ENCODE measurements at regions not wholly inside any gene's neighbourhood (a gene's known extent, or its start where the extent isn't known, plus 50 kb on each side); places are given as distances from the start of the nearest gene placed in this dataset.
"Not testable (repeated sequence)": the region's sequence is repeated elsewhere in the genome, so short reads cannot be mapped to it uniquely, and the experiment has no call there.

DNA sequence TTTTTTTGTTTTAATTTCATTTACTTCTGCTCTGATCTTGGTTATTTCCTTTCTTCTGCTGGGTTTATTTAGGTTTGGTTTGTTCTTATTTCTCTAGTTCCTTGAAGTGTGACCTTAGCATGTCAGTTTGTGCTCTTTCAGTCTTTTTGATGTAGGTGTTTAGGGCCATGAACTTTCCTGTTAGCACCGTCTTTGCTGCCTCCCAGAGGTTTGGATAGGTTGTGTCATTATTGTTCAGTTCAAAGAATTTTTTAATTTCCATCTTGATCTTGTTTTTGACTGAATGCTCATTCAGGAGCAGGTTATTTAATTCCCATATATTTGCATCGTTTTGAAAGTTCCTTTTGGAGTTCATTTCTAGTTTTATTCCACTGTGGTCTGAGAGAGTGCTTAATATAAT lies 539.0 kb upstream of the ZP4 start:
- DNase-seq = not testable (repeated sequence)

DNA sequence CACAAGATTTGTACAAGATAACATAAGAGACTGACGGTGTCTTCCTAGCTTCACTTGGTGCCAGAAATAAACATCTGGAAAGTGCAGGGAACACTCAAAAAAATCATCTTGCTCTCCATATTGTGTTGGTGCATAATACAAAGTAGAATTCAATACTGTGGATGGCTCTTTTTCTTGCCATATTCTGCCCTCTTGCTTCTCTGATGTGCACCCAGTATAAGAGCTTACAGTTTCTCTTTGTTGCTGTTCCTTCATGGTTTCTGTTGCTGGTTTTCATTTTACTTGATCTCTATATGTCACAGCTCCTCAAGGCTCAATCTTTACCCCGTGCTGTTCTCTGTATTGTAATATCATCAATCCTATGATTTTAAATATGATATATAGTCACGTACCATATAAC lies 528.5 kb upstream of the ZP4 start:
- no peak for DNase-seq

DNA sequence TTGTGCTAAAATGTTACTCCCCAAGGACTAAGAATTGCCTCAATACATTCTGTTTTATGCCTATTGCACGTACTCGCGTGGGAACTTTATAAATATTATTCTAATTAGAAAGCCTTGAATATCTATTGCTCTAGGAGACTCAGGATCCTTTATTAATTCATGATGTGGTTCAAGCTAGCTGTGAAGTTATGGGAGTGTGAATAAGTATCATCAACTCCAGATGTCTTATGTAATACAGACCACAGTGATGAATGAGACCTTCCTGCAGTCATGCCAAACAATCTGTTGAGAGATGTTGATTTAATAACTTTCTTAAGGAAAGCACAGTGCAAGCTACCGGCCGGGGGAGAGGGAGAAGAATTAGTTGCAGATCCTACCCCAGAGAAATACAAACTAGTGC lies 519.2 kb upstream of the ZP4 start:
- no peak for DNase-seq

DNA sequence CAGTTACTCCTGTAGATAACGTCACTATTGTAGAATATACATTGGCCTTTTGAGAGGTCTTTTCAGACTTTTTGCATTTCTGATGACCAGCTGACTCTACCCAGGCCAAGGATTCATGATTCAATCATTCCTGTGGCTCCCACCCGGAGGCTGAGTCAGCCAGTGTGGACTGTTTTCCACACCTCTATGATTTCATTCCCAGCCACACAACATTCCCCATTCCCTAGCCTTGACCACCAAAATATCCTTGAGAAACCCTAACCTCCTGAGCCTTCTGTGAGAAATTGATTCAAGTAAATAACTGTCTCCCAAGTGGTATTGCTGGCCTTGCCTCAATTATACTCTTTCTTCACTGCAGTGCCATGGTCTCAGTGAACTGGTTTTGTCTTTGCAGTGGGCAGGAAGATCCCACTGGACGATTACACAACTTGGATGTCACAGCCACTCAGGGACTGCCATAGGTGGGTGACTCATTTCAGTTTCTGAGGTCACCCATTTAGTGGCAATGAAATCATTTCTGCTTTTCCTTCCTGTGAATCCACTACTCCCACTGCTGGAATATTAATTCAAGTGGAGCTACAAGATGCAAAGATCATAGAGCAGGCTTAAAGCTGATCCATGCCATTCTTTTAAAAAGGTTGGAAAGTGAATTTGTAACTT lies 518.6 kb upstream of the ZP4 start:
- peak; percentile 31 for DNase-seq

DNA sequence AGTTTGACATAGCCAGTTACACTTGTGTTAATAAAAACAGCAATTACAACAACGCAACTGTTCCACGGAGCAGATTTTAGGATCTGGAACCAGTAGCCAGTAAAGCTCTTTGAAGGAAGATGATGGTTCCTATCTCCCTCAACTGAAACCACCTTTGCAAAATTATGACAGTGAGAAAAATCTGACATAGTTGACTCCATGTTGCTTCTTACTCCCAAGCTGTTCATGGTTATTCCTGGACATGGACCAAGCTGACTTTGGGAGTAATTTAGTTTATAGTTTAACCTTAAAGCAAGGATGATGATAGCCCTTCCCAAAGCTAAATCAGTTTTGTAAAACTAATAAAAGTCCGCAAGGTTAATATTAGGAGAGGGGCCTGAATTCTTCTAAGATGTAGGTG lies 518.0 kb upstream of the ZP4 start:
- DNase-seq = no peak

DNA sequence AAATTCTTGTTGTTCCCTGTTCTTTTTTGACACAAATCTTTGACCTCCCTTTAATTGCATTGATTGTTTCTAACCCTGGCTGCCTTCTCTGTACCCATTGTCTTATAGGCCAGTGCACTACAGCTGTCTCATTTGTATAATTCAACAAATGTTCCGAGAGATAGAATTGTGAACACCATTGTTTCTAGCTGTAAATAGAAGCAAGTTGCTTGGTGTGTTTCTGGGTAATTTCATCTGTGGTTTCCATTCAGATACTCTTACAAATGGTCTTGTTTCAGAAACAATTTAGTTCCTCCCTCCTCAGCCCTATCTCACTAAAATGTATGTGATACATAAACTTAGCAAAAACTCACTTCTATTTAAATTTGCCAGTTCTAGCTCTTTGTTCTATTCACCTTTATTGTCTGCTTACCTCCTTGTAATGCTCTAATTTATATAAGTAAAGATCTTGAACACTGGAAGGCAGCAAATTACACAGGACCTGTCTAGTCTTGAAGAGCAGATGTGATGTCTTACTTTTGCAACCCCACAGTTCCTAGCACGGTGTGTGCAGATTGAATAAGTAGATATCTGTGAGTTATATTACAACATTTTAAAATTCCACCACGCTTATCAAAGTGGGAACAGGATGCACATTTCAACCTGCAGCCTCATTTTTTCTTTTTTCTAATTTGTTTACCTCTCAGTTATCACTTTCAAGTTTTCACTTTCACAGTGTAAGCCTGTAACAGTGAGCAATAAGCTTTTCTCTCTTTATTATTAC lies 515.6 kb upstream of the ZP4 start:
- no peak for DNase-seq

DNA sequence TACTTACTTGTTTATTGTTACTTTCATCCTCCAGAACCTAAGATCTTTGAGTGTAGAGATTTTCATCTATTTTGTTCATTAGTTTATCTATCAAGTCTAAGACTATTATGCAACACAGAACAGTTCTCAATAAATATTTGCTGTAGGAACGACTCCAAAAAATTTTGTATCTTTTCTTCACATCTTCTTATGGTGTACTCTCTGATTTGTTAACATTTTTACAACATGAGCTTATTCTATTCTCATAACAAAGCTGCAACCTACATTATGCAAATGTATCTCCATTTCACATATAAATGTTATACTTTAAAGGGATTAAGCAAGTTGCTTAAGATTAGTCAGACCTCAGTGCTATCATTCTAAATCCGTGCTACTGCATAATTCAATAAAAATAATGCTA lies 514.2 kb upstream of the ZP4 start:
- DNase-seq = no peak

DNA sequence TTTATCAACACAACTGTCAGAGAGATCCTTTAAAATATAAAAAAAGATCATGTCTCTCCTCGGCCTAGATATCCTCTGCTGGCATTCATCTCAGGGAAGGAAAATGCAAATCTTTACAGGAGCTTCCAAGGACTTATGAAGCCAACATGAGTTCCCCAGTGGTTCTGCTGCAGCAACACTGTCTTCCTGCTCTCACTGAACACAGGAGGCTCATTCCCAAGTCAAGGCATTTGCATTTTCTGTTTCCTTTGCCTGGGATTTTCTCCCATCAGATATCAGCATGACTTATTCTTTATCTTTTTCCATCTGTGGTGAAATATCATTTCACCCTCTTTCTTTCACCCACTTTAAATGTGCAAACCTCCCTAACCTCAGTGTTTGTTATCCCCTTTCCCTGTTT lies 513.8 kb upstream of the ZP4 start:
- no peak for DNase-seq

DNA sequence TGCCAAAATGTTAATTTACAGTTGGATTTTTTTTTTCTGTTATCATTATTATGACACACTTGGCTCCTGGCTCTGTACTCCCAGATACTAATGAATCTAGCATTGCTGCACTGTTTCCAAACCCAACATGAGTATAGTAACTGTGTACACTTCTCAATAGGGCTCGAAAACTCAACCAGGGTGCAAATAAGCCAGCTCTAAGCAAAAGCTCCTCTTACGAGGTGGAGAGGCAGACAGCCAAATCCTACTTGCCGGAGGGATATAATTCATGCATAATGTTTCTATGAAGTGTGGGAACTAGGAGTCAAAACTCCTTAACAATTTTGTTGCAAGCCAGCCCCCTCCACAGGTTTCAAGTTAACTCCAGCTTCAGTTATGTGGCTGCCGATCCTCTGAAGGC lies 510.4 kb upstream of the ZP4 start:
- DNase-seq = peak; percentile 39

DNA sequence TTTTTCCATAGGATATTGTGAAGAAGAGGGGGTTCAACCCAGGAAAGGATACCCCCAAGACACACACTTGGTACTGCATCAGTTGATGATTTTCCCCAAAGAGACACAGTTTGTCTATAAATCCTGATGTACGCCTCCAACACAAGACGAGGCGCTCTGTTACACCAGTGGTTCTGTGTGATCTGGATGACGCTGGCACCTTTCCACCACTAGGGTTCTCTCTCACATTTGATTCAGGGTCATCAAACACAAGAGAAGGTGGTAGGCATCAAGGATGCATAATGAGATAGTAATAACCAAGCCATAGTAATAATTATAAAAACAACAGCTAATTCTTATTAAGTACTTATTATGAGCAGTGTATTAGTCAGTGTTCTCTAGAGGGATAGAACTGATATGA lies 508.8 kb upstream of the ZP4 start:
- no peak for DNase-seq

DNA sequence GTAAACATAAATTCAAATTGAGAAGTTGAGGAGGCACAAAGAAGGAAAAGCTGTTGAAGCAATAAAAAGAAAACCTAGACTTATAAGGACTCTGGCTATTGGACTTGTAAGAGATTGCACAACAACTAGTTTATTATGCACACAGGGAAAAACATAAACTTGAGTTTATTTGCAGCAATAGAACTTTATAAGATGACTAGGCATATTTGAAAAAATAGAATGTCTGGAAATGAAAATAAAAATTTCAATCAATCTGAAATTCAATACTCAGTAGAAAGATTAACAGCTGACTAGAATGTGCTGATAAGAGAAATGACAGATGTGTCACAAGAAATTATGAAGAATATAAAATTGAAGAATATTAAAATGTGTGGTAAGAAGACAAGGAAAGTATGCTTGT lies 505.4 kb upstream of the ZP4 start:
- DNase-seq = no peak

DNA sequence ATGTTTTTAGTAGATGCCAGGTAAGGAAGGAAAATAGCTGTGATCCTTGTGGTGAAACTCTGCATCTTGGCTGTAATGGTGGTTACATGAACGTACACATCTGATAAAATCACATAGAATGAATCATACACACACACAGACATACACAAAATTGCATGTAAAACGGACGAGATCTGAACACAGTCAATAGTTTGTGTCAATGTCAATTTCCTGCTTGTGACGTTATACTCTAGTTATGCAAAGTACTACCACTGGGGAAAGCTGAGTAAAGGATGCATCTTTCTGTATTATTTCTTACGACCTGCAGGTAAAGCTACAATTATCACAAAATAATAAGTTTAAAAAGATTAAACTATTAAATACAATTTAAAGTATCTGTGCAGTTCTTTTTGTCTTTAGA lies 493.7 kb upstream of the ZP4 start:
- no peak for DNase-seq

DNA sequence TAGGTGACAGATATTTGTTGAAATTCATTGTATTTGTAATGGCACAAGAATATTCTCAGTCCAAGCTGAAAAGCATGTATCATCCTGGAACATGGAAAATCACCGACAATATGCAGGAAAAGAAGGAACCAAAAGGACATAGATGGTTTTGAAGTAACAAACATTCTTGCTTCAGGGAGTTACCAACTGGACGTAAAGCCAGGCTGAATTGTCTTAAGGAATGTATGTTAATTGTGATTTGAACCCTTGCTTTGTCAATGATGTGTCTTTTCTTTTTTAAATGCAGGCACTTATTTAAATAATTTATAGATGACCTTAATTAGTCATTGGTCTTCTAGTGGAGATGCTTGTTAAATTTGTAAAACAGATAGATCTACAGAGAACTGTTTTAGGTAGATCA lies 489.4 kb upstream of the ZP4 start:
- no peak for DNase-seq

DNA sequence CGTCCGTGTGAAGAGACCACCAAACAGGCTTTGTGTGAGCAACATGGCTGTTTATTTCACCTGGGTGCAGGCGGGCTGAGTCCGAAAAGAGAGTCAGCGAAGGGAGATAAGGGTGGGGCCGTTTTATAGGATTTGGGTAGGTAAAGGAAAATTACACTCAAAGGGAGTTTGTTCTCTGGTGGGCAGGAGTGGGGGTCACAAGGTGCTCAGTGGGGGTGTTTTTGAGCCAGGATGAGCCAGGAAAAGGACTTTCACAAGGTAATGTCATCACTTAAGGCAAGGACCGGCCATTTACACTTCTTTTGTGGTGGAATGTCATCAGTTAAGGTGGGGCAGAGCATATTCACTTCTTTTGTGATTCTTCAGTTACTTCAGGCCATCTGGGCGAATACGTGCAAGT lies 488.7 kb upstream of the ZP4 start:
- DNase-seq = not testable (repeated sequence)

DNA sequence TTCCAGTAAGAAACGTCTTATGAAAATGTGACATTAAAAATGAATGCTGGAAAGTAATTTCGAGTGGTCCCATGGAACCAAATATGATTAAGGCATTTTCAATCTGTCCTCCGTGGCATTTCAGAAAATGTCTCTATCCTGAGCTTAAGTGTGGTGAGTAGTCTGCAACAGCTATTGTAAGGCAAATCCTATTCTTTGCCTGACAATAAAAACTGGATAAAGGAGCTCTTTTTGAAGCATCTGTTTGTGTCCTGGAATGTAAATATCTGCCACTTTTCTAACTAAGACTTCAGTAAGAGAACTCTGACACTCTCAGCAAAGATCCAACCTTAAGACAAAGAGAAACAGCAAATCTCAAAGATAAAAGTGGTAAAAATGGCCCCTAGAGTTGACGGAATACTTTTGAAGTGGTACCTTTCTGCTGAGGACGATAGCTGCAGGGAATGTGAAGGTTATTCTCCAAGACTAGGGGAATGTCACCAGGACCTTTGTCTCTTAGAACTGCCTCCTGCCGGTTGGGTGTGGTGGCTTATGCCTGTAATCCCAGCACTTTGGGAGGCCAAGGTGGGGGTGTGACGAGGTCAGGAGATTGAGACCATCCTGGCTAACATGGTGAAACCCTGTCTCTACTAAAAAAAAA lies 486.7 kb upstream of the ZP4 start:
- no peak for DNase-seq

DNA sequence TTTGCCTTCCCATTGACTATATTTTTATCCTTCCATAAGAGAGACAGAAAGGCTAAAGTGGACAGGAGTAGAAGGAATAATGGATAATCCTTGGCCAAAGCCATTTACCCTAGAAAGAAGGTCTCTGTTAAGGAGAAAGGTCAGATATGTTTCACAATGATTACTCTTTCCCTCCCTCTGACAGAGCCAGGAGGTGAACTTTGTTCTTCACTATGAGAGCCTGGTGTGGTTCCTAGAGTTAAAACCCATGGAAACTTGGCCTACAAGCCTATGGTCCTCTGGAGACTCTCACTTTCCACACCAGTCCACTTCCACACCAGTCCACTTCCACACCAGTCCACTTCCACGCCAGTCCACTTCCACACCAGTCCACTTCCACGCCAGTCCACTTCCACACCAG lies 479.9 kb upstream of the ZP4 start:
- no peak for DNase-seq

DNA sequence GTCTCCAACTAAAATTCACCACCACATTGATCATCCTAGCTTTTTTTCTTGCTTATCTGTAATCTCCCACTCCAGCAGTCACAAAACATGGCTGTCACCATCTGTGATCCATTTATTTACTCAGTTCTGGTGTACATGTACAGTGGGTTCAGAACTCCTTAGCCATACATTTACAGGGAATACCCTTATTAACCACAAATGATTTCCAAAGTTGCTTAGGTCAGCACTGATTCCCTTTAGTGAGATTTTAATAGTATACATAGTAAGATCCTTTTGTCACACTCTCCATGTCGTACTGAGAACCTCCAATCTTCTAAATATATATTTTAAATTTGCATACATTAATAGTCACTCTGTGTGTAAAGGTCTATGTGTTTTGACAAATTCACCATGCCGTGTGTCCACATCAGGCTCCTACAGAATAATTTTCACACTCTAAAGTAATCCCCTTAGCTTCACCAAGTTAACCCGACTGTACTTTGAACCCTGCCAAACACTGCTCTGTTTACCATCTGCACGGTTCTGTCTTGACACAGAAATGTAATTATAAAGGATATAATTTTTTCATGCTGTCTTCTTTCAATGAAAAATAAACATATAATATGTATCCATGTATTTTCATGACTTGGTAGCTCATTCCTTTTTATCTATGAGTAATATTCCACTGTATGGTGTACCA lies 473.6 kb upstream of the ZP4 start:
- DNase-seq = no peak

DNA sequence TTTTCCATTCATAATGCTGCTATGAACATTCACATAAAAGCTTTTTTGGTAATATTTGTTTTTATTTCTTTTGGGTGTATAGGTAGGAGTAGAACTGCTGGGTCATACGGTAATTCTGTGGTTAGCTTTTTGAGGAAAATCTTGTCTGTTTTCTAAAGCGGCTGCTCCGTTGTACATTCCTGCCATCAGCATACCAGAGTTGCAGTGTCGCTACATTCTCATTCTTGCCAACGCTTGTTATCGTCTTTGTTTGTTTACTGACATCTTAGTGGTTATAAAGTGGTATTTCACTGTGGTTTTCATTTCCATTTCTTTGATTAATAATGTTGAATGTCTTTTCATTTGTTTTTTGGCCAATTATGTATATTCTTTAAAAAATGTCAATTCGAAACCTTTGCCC lies 469.8 kb upstream of the ZP4 start:
- DNase-seq = no peak

DNA sequence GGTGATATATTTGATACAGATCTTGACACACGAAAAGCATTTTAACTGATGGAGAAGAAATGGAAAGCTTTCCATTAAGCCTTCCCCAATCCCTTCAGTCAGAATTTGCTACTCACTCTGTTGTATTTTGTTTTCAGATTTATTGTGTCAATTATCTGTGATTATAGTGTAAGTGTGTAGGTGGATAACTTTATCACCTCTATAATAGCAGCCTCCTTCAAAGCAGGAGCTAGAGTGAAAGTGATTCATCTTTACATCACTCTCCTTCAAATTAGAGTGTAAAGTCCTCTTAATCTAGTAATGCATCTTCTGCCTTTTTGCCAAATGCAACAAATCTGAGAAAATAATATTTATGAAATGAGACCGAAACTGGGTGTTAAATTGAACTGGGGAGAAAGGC lies 459.7 kb upstream of the ZP4 start:
- no peak for DNase-seq

DNA sequence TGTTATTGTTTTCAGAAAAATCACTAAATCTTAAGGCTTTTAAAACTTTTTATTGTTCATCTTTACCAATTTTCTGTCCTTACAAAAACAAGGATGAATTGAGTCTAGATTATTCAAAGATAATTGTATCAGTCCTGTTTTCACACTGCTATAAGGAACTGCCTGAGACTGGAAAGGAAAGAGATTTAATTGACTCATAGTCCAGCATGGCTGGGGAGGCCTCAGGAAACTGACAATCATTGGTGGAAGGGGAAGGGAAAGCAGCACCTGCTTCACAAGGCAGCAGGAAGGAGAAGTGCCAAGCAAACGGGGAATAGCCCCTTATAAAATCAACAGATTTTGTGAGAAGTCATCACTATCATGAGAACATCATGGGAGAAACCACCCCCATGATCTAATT lies 455.6 kb upstream of the ZP4 start:
- DNase-seq = no peak

DNA sequence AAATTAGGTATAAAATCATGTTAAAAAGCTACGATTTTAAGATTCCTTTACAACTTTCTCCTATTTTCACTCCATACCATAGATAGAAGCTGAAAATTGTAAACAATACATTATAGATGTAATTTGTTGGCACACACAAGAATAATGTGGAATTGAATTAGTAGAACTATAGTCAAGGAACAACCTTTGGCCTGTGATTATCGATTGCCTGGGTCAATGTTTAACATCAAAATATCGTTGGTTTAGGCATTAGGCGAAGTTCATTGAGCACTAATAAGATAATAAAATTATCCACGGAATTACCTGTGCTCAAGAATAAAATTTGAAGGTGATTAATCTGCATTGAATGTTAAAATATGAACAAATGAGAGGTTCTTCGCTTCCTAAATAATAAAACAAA lies 455.1 kb upstream of the ZP4 start:
- DNase-seq = no peak

DNA sequence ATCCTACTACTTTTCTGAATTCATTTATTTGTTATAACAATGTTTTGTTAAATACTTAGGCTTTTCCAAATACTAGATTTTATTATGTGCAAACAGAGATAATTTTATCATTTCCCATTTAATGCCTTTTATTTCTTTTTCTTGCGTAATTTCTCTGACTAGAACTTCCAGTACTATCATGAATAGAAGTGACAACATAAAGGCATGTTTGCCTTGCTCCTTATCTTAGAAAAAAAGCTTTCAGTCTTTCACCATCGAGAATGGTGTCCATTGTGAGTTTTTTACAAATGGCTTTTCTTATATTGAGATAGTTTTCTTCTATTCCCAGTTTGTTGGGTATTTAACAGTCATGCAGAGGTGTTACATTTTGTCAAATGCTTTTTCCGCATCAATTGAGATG lies 453.1 kb upstream of the ZP4 start:
- DNase-seq = no peak

DNA sequence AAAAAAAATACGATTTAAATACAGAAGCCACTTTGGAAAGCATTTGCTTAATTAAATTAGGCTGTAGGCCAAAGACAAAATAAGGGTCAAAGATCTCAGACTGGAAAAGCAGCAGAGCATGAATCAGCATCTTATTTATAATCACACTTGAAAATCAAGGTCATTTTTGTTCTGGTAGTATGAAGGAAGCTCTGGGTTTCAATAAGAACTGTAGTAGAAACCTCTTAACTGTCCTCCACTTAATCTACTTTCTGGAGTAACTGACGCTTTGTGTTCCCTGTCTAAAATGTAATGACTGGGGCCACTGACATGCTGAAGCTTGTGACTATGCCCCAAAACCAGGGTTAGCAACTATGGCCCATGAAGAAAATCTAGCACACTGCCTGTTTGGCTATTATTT lies 450.7 kb upstream of the ZP4 start:
- DNase-seq = no peak

DNA sequence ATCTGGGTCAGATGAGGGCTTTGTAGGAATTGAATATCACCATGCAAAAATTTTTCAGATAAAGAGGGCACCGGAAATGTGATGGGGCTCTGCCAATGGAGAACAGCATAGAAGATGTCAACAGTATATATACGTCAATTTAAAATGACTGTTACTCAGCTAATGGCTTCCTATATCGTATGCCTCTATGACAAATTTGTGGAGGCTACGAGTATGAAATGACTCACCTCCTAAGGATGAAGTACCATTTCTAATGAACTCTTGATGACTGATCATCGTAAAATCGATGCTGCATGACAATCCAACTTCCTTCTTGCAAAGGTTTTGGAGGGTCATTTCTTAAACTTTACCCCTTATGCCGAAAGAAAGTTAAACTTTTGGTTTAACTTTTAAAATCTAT lies 450.3 kb upstream of the ZP4 start:
- no peak for DNase-seq

Data from right hindlimb (tissue), 1 donor.